ENCODE measurements at regions not wholly inside any gene's neighbourhood (a gene's known extent, or its start where the extent isn't known, plus 50 kb on each side); places are given as distances from the start of the nearest gene placed in this dataset.

- no peaks in the 10 kb centered on the region for H3K27me3 Mint-ChIP-seq (ENCODE audit: low read depth, unreplicated experiment)
- Histone ChIP-seq H3K4me2 (ENCODE audit: low read length) (no peak overlapping the region), H2AFZ (ENCODE audit: low read depth, low read length) (no peak overlapping the region), H3K4me1 (ENCODE audit: insufficient read depth, low read length) (no peaks in the 10 kb centered on the region), H4K20me1 (ENCODE audit: insufficient read depth, low read length) (no peaks in the 10 kb centered on the region), H3K9ac (ENCODE audit: low read length) (no peak overlapping the region), H3K36me3 (ENCODE audit: insufficient read depth, low read length) (no peaks in the 10 kb centered on the region), H3K27me3 (ENCODE audit: insufficient read depth, low read length) (no peaks in the 10 kb centered on the region), H3K27ac (ENCODE audit: low read depth, low read length) (no peak overlapping the region), H3K9me3 (ENCODE audit: insufficient read depth, low read depth, low read length) (no peaks in the 10 kb centered on the region), H3K79me2 (ENCODE audit: insufficient read depth, low read length) (no peaks in the 10 kb centered on the region), H3K4me3 (ENCODE audit: insufficient read depth, low read depth, low read length) (no peak overlapping the region)
- DNase-seq (ENCODE audit: low read depth) (no peak), FAIRE-seq (no peak)
- TF ChIP-seq CTCF (IDR thresholded peaks at IDR 0.05; ENCODE audit: insufficient read depth, low read depth, low read length) (no peak), EZH2 (IDR thresholded peaks at IDR 0.05; ENCODE audit: insufficient read depth, low read length) (no peak)
- no peaks in the 10 kb centered on the region for H3K36me3 Mint-ChIP-seq (ENCODE audit: low read depth, unreplicated experiment)
- H3K4me3 Mint-ChIP-seq (ENCODE audit: unreplicated experiment) = no peak overlapping the region
- no peak overlapping the region for H3K27ac Mint-ChIP-seq (ENCODE audit: unreplicated experiment)
- H3K4me1 Mint-ChIP-seq (ENCODE audit: low read depth, unreplicated experiment) = no peaks in the 10 kb centered on the region
- no peaks in the 10 kb centered on the region for H3K9me3 Mint-ChIP-seq (ENCODE audit: unreplicated experiment)
Measured at GRCh38 chr4:125710766-125711165, 396.0 kb downstream of the FAT4 start.

GRCh38 chr4:125714049-125714448 is 399.3 kb downstream of the FAT4 start:
- Histone ChIP-seq H3K9me3 (ENCODE audit: insufficient read depth, low read depth, low read length) (no peaks in the 10 kb centered on the region), H3K36me3 (ENCODE audit: insufficient read depth, low read length) (no peaks in the 10 kb centered on the region), H3K4me1 (ENCODE audit: insufficient read depth, low read length) (no peaks in the 10 kb centered on the region), H3K27ac (ENCODE audit: low read depth, low read length) (no peak overlapping the region), H3K79me2 (ENCODE audit: insufficient read depth, low read length) (no peaks in the 10 kb centered on the region), H4K20me1 (ENCODE audit: insufficient read depth, low read length) (no peaks in the 10 kb centered on the region), H2AFZ (ENCODE audit: low read depth, low read length) (no peak overlapping the region), H3K9ac (ENCODE audit: low read length) (no peak overlapping the region), H3K4me2 (ENCODE audit: low read length) (no peak overlapping the region), H3K27me3 (ENCODE audit: insufficient read depth, low read length) (no peaks in the 10 kb centered on the region), H3K4me3 (ENCODE audit: insufficient read depth, low read depth, low read length) (no peak overlapping the region)
- Mint-ChIP-seq H3K27ac (ENCODE audit: unreplicated experiment) (no peak overlapping the region), H3K4me3 (ENCODE audit: unreplicated experiment) (no peak overlapping the region), H3K4me1 (ENCODE audit: low read depth, unreplicated experiment) (no peaks in the 10 kb centered on the region), H3K27me3 (ENCODE audit: low read depth, unreplicated experiment) (no peaks in the 10 kb centered on the region), H3K9me3 (ENCODE audit: unreplicated experiment) (peaks cover 2% of the 10 kb centered on the region), H3K36me3 (ENCODE audit: low read depth, unreplicated experiment) (no peaks in the 10 kb centered on the region)
- TF ChIP-seq CTCF (IDR thresholded peaks at IDR 0.05; ENCODE audit: insufficient read depth, low read depth, low read length) = no peak
- TF ChIP-seq EZH2 (IDR thresholded peaks at IDR 0.05; ENCODE audit: insufficient read depth, low read length) = no peak
- no peak for DNase-seq (ENCODE audit: low read depth)
- no peak for FAIRE-seq

- H2AFZ ChIP-seq (ENCODE audit: low read depth, low read length) = no peak overlapping the region
- peaks cover under 1% of the 10 kb centered on the region for H3K4me1 Mint-ChIP-seq (ENCODE audit: low read depth, unreplicated experiment)
- H3K27me3 ChIP-seq (ENCODE audit: insufficient read depth, low read length) = no peaks in the 10 kb centered on the region
- no peak overlapping the region for H3K9ac ChIP-seq (ENCODE audit: low read length)
- no peaks in the 10 kb centered on the region for H3K4me1 ChIP-seq (ENCODE audit: insufficient read depth, low read length)
- peaks cover 2% of the 10 kb centered on the region for H3K9me3 Mint-ChIP-seq (ENCODE audit: unreplicated experiment)
- H3K27ac ChIP-seq (ENCODE audit: low read depth, low read length) = no peak overlapping the region
- H3K36me3 ChIP-seq (ENCODE audit: insufficient read depth, low read length) = no peaks in the 10 kb centered on the region
- H3K4me2 ChIP-seq (ENCODE audit: low read length) = no peak overlapping the region
- TF ChIP-seq EZH2 (IDR thresholded peaks at IDR 0.05; ENCODE audit: insufficient read depth, low read length) (no peak), CTCF (IDR thresholded peaks at IDR 0.05; ENCODE audit: insufficient read depth, low read depth, low read length) (no peak)
- no peaks in the 10 kb centered on the region for H3K79me2 ChIP-seq (ENCODE audit: insufficient read depth, low read length)
- no peak overlapping the region for H3K4me3 ChIP-seq (ENCODE audit: insufficient read depth, low read depth, low read length)
- DNase-seq (ENCODE audit: low read depth) (no peak), FAIRE-seq (no peak)
- H3K27me3 Mint-ChIP-seq (ENCODE audit: low read depth, unreplicated experiment) = no peaks in the 10 kb centered on the region
- no peaks in the 10 kb centered on the region for H4K20me1 ChIP-seq (ENCODE audit: insufficient read depth, low read length)
- H3K9me3 ChIP-seq (ENCODE audit: insufficient read depth, low read depth, low read length) = no peaks in the 10 kb centered on the region
- no peaks in the 10 kb centered on the region for H3K36me3 Mint-ChIP-seq (ENCODE audit: low read depth, unreplicated experiment)
- H3K4me3 Mint-ChIP-seq (ENCODE audit: unreplicated experiment) = no peak overlapping the region
- H3K27ac Mint-ChIP-seq (ENCODE audit: unreplicated experiment) = no peak overlapping the region
Measured at GRCh38 chr4:125714845-125715244, 400.1 kb downstream of the FAT4 start.
